Activated T-cell treated with anti-CD3 and anti-CD28 coated beads for 48 hours (primary cell): ENCODE measurements at regions not wholly inside any gene's neighbourhood (a gene's known extent, or its start where the extent isn't known, plus 50 kb on each side); places are given as distances from the start of the nearest gene placed in this dataset.

Source experiments
- DNase-seq: peaks from one replicate; pipeline ENCODE4 v3.0.0-alpha.2; 2020; ENCODE audit warnings: low read depth

DNA sequence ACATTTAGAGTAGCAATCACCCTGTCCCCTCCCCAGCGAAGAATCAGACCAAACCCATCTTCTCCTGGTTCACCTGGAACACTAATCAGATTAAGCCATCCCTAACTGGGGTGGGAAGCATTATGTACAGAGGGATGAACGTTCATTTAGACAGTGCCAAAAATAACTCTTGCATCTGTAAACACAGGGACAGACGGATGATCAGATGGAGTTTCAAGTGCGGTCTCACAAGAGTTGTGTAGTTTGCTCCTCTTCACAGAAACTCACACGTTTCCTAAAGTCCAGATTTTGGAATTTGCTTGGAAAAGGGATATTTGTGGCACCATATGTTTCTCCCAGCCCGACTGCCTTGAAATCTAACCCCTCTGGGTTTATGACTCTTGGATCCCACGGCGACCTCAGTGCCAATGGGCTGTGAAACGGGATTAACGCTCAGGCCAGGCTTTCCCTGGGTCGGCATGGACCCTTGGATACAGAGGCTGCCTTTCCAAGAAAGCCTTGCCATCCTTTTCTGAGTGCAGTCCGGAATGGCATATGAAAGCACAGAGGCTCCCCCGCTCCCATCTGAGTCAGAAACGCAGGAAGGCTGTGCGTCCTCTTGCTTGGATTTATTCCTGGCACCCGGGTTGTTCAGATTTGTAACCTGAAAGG lies 293.2 kb upstream of the HABP2 start:
- no peak for DNase-seq

DNA sequence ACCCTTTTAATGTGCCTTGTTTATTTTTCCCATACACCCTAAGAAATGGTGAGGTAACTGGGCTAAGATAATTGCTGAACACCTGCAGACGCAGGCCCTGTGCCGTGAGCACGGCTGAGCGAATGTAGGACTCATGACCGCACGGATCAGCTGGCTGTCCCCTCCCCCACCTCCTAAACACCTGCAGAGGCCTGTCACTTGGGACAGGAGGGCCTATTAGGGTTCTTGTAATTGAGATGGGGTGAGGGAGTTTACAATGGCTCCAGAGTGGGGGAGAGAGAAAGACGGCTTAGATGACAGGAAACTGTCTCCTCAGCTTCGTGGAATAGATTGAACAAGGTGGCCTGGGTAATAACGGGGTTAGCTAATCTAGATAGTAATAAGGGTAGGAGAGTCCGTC lies 291.7 kb upstream of the HABP2 start:
- no peak for DNase-seq

DNA sequence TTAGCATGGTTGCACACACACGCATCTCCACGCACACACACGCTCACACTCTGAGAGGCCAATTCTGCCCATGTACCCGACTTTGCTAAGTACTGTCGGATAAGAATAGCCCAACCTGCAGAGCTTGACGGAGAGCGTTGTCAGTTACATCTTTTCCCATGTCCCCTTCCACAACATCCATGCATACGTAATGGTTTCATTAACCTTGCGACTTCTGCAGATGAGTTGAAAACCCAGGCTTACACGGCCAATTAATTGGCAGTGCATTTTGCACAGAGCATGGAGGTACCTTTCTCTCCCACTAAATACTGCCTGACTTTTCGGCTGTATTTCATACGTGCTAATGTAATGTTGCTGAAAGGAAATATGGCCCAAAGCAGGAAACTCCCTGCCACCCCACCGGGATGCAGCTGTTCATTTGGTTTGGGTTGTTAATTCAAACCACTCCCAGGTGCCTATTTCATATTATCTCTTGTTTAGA lies 291.2 kb upstream of the HABP2 start:
- no peak for DNase-seq

DNA sequence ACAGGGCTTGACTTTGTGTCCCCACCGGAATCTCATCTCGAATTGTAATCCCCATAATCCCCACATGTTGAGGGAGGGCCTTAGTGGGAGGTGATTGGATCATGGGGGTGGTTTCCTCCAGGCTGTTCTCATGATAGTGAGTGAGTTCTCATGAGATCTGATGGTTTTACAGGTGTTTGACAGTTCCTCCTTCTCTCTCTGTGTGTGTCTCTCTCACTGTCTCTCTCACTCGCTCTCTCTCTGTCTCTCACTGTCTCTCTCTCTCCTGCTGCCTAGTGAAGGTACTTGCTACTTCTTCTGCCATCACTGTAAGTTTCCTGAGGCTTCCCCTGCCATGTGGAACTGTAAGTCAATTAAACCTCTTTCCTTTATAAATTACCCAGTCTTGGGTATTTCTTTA lies 289.8 kb upstream of the HABP2 start:
- no peak for DNase-seq

DNA sequence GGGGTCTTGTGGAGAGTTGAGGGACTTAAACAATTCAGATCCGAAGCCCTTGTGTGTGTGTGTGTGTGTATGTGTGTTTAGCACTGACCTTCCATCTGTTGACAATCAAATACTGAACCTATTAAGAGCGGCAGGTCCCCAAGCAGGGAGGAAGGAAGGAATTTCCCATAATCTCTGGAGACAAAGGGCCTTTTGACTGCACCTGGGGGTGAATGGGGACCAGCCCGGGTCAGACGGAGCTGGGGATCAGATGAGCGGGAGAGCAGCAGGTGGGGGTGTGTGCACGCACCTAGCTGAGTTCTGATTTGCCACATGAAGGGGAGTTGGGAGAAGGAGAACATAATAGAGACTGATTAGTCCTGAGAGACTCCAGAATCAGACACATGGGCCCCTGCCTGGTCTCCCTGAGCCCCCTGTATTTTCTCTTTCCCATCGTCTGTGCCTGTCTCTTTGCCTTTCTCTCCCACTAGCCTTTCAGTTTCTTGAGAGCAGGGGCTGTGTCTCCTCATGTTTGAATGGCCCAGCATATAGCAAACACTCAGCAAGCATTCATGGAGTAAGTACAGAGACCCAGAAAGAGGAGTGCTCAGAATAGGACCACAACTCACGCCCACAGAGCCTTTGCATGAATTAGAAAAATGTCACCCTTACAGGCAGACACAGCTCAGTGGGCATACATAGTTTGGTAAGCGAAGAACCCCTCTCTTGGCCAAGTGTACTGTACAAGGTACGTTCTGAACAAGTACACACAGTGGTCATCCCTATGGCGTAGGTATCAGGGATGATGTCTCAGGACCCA lies 288.3 kb upstream of the HABP2 start:
- no peak for DNase-seq

DNA sequence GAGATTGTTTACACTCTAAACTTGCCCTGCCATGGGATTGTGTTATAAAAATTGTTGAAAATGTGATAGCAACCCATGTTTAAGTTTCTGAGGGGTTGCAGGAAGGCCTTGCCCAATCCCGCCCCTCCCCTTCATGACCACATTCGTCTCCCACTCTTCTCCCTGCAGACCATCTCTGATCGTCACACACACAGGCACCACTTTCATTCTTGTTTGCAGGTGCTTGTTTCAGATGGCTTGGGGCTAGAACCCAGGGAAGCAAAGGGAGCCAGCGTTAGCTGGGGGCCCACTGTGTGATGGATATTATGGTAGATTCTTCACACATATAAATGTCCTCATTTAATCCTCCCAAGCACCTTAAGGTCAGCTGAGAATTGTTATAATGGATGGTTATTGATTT lies 286.7 kb upstream of the HABP2 start:
- no peak for DNase-seq

DNA sequence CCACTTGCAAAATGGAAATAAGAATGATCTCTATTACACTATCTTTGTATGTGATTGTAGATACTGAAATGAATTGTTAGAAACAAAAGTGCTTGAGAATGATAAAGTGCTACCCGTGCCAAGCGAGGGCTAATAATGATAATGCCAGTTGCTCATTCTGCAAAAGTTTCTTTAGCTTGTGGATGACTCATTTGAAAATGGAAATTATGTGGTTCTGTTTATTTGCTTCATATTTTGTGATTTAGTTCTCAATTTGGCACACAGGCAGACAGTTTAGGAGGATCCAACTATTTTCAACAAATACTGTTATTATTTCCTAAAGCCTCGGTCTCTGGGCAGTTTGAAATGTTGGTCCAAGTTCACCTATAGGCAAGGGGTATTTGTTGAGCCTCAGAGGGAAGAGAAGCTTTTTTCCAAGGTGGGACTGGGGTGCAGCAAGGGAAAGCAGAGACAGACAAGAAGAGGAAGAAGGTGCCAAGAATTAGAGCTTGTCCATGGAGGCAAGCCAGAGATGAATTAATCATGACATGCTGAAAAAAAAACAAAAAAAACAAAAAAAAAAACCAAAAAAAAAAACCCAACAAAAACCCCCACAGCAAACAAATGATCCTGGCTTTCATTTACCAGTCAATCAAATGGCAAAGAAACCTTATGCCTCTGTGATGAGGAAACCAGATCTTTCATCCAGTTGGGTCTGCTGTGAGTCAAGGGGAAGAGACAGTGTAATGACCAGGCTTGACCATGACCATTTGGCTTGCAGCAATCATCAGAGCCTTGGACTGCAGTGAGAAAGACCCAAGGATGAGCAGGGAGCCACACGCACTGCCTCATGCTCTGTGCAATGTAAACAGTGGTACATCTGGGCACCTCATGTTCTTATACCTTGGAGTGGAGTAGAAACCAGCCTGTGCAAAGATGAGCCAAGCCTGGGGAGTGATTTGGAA lies 285.0 kb upstream of the HABP2 start:
- no peak for DNase-seq

DNA sequence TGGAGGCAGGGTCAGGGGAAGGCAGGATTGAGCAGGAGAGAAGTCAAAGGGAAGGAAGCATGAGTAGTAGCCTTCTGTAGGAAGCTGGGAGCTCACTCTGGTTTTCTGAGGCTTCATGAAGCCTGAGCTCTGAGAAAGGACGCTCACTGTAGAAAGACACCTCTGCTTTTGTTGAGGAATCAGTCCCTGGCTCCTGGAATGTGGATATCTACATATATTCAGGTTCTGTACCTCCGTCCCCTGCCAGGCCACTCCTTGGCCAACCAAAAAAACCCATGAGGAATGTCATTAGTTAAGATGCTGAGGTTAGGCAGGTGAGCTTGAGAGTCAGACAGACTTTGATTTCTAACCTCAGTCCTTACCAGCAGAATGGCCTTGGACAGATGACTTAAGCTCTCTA lies 283.5 kb upstream of the HABP2 start:
- no peak for DNase-seq

DNA sequence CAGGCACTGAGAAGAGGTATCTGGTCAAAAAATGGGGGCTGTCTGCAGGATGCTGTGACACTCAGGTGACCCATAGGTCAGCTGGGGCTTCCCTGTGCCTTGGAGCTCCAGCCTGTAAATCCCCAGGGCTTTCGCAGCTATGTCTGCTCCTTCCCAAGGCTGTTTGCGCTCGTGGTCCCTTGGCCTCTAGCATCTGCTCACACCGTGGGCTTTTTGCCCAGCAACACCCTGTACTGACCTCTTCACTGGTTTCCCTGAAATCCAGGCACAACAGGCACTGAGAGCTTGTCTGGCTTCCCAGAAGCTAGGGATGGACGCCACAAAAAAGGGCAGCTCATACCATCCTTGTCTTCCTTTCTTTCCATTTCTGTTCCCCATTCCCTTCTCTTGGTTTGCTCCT lies 280.3 kb upstream of the HABP2 start:
- DNase-seq: no peak

DNA sequence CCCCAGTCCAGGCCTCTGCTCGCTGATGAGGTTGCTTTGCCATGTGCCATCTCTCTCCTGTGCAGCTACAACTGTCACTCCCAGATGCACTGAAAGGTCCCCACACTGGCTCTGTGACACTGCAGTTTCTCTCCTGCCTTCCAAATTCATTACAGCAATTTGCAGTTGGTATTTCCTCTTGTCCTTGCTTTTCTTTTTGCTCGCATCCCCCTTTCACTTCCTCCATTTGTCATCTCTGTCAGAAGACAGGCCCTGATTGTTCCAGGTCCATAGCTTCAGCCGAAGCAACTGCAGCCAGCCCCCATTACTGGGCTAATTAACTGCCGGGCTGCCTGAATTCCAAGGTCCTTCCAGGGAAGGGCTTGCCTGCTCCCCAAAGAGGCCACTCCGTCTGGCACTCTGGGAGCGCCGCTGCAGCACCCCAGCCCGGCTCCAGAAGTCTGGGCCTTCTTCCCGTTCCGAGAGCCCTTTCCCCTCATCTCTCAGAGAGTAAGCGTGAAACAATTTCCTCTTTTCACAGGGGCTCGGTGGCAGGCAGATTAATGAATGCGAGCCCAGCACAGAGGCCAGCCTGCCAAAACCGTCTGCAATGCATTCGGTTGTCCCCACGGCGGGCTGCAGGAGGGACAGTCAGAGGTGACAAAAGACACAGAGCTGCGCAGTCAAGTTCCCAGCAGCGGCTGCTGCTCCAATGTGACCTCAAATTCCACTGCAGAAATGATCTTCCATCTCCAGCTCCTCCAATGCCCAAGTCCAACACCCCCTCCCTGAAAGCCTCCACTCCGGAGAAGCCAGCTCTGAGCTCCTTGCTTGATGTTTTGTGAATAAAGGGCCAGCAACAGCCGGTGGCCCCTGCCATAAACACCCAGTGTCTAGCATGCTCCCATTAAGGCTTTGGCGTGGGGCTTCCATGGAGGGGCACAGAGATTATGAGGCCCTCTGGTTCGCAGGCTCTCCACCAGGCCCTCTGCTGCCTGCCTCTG lies 279.4 kb upstream of the HABP2 start:
- DNase-seq: no peak

DNA sequence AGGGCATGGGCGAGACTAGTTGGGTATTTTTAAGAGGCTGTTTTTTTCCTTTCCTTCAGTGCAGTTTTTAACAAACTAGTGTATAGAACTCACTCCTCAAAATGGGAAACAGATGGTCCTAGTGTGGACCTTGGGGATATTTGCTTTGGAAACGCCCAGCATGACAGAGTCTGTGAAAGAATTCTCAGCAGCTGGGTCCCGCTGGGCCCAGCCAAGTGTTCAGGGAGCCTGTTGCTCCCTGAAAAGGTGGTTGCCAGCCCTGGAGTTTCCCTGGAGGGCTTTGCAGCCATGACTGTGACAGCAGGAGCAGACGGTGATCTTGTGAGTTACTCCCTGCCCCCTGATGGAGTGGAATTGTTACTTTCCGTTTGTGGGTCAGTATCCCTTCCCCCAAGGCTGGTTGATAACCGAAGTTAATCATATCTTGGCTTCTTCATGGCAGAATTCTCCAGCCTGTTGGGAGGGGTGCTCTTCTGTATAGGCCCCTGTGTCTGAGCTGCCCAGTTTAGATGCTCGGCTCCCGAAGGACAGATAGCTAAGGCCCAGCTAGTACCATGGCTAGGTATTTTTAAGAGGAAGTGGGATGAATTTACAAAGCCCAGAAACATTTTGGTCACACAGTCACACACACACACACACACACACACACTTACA lies 278.6 kb upstream of the HABP2 start:
- no peak for DNase-seq

DNA sequence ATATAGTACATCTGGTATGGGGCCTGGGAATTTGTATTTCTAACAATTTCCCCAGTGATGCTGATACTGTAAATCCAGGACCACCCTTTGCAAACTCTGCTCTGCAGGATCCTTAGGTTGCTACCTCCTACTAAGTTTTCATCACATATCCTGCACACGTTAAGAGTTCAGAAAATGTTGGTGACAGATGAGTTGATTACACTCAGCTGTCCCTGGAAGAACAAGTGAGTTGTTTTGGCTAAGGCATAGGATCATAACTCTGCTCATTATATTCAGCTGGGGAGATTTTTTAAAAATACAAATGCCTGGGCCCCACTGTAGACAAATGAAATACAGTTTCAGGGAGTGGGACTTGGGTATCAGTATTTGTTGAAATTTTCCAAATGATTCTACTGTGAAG lies 274.6 kb upstream of the HABP2 start:
- no peak for DNase-seq

DNA sequence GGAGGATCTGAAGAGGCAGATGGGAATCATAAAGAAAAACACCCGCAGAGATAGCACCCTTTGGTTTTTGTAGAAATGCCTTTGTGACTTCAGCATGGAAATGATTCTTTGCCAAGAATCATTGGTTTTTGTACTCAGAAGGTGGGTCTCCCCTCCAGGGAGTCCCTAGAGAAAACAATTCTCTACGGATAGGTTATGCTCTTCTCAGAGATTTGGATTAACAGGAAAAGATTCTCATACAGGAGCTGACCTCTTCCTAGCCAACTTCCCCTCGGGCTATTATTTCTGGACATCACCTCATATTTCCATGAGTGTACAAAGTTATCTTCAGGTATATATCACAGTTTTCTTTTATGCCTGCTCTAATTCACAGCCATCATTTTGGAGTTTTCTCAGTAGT lies 274.2 kb upstream of the HABP2 start:
- DNase-seq: no peak

DNA sequence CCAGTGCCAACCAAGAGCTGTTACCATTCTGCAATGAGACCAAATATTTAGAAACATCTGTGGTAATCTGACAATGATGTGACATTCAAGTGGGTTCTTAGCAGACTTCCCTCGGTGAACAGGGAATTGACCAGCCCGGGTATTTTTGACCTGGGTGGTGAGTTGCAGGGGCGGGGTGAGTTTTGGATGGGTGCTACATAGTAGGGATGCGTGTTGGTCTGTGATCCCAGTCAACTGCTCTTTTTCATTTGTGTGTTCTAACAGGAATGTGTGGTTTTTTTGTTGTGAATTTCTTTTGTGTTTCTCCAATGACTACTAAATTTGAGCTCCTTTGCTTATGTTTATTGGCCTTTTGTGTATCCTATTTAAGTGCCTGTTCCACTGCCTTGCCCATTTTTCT lies 273.6 kb upstream of the HABP2 start:
- DNase-seq: no peak

DNA sequence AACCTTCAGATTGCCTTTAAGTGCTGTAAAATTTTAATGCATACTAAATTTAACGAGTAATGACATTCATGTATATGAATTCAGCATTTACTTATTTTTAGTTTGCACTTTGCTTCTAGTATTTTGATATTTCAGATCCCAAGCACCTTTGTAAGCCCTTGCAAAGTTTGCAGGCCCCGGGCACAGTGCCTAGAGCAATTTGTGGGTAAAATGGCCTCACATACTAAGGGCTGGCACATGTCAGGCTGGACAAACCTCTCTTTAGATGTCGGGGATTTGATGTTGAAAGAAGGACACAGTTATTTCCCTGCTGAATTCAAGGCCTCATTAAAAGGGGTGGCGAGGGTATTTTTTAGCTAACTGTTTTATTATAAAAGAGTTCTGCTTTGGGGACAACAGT lies 270.3 kb upstream of the HABP2 start:
- no peak for DNase-seq

DNA sequence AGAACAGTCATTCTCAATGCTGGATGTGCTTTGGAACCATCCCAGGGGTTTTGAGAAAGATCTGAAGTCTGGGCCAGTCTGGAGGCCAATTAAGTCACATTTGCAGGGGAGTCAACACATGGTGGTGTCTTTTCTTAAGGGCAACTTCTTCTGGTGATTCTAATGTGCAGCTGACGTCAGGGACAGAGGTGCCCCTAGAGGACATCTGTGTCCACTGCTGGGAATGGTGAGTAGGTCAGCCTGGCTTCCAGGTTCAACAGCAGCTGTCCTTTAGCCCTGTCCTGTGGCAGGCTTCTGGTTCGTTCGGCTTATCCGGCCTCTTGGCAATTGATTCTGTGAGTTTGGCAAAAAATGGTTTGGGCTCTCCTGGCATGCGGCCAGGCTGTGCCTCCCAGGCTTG lies 269.7 kb upstream of the HABP2 start:
- no peak for DNase-seq

DNA sequence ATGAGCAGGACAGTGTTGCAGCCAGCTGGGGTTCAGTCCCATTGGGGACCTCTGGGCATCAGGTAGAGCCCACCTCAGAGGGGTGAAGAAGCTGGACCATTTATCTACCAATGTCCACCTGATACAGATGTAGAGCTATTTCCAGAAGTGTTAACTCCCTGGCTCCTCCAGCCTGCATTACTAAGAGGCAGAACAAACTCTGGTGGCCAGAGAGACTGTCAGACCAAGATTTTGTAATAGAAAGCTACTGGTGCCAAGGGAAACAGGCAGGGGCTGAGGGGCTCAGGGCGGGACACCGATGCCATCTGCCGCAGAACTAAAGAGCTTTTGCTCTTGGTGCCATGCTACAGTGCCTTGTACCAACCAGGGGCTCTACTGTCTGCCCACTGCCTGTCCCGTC lies 268.2 kb upstream of the HABP2 start:
- DNase-seq: no peak

DNA sequence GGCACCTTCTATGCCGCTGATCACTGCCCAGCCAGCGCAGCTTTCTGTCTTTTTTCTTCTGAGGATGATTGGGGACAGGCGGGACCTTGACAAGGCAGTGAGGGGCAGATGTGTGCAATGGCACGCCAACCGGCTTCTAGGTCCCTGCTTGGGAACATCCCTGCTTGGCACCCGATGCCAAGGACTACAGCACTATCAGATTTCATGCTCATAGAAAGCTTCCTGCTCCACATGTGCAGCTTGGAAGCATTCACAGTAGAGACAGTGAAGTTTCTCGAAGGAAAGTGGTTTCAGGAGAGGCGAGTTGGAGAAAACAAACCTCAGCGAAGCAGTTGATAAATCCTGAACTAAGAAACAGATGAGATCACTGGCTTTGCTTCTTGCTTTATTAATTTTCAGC lies 267.5 kb upstream of the HABP2 start:
- no peak for DNase-seq

DNA sequence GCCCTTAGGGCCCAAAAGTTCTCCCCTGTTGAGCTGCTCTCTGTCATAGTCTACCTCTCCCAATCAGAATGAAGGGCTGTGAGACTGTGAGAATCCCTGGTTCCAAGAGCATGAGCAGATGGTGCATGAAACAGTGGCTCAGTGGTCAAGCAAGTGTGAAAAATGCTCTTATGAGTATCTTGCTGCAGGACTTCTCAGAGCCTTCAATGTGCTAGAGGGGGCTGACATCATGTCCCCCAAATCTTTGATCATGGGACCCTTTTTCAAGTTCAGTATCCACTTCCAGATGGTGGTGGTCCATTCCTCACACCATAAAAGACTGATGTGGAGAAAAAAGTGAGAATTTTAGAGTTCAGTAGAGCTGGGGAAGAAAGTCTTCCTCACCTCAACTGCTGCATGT lies 265.3 kb upstream of the HABP2 start:
- no peak for DNase-seq

DNA sequence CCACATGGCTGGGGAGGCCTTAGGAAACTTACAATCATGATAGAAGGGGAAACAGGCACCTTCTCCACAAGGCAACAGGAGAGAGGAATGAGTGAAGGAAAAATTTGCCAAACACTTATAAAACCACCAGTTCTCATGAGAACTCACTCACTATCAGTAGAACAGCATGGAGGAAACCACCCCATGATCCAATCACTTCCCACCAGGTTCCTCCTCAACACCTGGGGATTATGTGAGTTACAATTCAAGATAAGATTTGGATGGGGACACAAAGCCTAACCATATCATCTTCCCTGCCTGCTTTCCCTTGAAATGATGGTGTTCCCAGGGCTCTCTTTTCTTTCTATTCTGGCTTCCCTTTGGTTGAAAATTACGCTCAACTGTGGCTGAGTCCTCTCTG lies 262.7 kb upstream of the HABP2 start:
- DNase-seq: no peak

DNA sequence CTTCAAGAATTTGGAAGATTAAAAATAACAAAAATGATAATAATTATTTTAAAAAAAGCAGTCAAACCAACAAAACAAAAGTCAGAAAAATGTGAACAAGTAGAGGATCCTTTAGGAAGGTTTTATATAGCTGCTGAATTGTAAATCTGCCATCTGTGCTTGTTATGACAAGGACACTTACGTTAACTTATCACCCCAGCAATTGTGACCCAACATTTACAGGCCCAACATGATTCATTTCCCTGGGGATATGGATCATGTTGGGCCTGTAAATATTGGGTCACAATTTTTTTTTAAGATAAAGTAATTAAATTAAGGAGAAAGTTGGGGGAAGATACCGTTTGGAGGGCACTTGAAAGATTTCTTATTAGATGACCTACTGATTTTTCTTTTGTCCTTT lies 261.4 kb upstream of the HABP2 start:
- DNase-seq: no peak
